ENCODE measurements at regions not wholly inside any gene's neighbourhood (a gene's known extent, or its start where the extent isn't known, plus 50 kb on each side); places are given as distances from the start of the nearest gene placed in this dataset.

DNA sequence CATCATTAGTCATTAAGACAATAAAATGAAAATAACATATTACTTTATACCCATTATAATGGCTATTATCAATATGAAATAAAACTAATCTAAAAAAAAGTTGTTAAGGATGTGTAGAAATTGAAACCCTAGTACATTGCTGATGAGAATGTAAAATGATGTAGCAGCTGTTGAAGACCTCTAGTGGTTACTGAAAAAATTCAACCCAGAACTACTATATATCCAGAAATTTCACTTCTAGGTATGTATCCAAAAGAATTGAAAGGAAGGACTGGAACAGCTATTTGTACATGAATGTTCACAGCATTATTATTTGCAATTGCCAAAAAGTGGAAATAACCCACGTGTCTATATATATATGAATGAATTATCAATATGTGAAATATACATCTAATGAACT, 180.3 kb upstream of the KLHL4 start:
- no peak overlapping the region for H3K27ac ChIP-seq
- no peak for DNase-seq
- H3K9me3 ChIP-seq (ENCODE audit: severe bottlenecking), result no peaks in the 10 kb centered on the region
- H3K27me3 ChIP-seq (ENCODE audit: insufficient read depth, low read depth, severe bottlenecking), result peaks cover 5% of the 10 kb centered on the region
- H3K4me3 ChIP-seq (ENCODE audit: low read depth, low read length), result no peak overlapping the region
- H3K36me3 ChIP-seq, result no peaks in the 10 kb centered on the region
- TF ChIP-seq, protein P1, sequence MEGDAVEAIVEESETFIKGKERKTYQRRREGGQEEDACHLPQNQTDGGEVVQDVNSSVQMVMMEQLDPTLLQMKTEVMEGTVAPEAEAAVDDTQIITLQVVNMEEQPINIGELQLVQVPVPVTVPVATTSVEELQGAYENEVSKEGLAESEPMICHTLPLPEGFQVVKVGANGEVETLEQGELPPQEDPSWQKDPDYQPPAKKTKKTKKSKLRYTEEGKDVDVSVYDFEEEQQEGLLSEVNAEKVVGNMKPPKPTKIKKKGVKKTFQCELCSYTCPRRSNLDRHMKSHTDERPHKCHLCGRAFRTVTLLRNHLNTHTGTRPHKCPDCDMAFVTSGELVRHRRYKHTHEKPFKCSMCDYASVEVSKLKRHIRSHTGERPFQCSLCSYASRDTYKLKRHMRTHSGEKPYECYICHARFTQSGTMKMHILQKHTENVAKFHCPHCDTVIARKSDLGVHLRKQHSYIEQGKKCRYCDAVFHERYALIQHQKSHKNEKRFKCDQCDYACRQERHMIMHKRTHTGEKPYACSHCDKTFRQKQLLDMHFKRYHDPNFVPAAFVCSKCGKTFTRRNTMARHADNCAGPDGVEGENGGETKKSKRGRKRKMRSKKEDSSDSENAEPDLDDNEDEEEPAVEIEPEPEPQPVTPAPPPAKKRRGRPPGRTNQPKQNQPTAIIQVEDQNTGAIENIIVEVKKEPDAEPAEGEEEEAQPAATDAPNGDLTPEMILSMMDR (IDR thresholded peaks at IDR 0.05; ENCODE audit: low read depth, low read length), result no peak

DNA sequence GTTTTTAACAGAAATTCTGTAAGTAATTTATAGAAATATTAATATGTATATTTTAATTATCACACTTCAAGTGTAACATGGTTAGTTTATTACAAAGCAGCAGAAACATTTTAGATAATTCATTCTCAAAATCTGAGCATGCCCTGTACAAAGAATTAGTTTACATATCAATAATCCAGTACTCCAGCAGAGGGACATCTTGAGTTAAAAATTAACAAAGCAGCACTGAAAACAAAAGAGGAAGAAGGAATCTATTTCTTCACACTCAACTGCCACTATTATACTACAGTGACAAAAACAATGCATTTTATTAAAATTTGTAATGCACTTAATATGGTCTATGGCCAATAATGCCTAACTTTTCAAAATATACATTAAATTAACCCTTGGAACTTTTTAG, 179.1 kb upstream of the KLHL4 start:
- Histone ChIP-seq H3K4me3 (ENCODE audit: low read depth, low read length) (no peak overlapping the region), H3K27me3 (ENCODE audit: insufficient read depth, low read depth, severe bottlenecking) (peaks cover 8% of the 10 kb centered on the region), H3K9me3 (ENCODE audit: severe bottlenecking) (no peaks in the 10 kb centered on the region), H3K27ac (no peak overlapping the region), H3K36me3 (no peaks in the 10 kb centered on the region)
- TF ChIP-seq, protein P1 (IDR thresholded peaks at IDR 0.05; ENCODE audit: low read depth, low read length), result no peak
- DNase-seq, result no peak

DNA sequence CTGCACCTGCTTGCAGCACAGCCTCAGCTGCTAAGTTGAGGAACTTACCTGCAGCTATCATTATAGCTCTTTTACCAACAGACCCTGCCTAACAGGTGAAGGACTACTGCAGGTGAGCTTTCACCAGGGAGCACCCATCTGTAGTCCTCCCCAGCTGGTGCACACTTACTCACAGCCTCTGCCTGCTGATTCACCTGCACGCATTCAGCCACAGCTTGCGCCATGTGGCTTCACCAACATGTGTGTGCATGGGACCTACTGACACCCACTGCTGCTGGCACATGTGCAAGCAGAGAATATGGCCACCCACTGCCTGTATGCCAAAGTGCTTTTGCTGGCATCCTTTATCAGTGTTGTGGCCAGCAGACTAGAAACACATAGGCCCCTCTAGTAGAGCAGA, 146.7 kb upstream of the KLHL4 start:
- H3K4me3 ChIP-seq (ENCODE audit: low read depth, low read length), result no peak overlapping the region
- no peaks in the 10 kb centered on the region for H3K9me3 ChIP-seq (ENCODE audit: severe bottlenecking)
- H3K36me3 ChIP-seq, result no peaks in the 10 kb centered on the region
- TF ChIP-seq, protein P1 (IDR thresholded peaks at IDR 0.05; ENCODE audit: low read depth, low read length), result no peak
- DNase-seq, result no peak
- peaks cover 15% of the 10 kb centered on the region for H3K27me3 ChIP-seq (ENCODE audit: insufficient read depth, low read depth, severe bottlenecking)
- H3K27ac ChIP-seq, result no peak overlapping the region

DNA sequence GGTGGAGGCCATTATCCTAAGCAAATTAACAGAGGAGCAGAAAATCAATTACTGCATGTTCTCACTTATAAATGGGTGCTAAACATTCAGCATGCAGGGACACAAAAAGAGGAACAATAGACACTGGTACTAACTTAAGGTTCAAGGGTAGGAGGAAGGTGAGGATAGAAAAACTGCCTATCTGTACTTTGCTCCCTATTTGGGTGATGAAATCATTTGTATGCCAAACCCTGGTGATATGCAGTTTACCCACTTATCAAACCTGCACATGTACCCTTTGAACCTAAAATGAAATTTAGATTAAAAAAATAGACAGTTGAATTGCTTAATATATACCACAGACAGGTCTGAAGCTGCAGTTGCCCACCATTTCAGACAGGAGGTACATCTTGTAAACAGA, 143.3 kb upstream of the KLHL4 start:
- Histone ChIP-seq H3K27me3 (ENCODE audit: insufficient read depth, low read depth, severe bottlenecking) (peaks cover 28% of the 10 kb centered on the region), H3K36me3 (no peaks in the 10 kb centered on the region), H3K4me3 (ENCODE audit: low read depth, low read length) (no peak overlapping the region), H3K27ac (no peak overlapping the region), H3K9me3 (ENCODE audit: severe bottlenecking) (no peaks in the 10 kb centered on the region)
- TF ChIP-seq, protein P1 (IDR thresholded peaks at IDR 0.05; ENCODE audit: low read depth, low read length), result no peak
- no peak for DNase-seq

DNA sequence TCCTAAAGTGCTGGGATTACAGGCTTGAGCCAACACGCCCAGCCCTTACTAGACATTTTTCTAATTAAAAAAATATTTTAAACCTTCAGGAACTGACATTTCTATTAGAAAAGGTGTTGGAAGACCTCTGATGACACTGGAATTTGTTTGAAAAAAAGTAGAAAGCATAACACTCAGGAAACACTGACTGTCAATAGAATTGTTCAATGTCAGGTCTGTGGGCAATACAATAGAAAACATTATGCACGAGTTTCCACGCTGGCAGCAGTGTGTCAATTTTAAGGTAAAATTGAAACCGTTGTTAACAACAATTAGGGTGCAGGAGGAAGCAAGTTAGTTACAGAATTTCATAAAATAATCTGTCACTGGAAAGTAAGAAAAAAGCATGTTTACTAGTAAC, 140.7 kb upstream of the KLHL4 start:
- Histone ChIP-seq H3K36me3 (no peaks in the 10 kb centered on the region), H3K27me3 (ENCODE audit: insufficient read depth, low read depth, severe bottlenecking) (peaks cover 36% of the 10 kb centered on the region), H3K9me3 (ENCODE audit: severe bottlenecking) (no peaks in the 10 kb centered on the region), H3K4me3 (ENCODE audit: low read depth, low read length) (no peak overlapping the region), H3K27ac (no peak overlapping the region)
- TF ChIP-seq, protein P1 (IDR thresholded peaks at IDR 0.05; ENCODE audit: low read depth, low read length), result no peak
- DNase-seq, result no peak

DNA sequence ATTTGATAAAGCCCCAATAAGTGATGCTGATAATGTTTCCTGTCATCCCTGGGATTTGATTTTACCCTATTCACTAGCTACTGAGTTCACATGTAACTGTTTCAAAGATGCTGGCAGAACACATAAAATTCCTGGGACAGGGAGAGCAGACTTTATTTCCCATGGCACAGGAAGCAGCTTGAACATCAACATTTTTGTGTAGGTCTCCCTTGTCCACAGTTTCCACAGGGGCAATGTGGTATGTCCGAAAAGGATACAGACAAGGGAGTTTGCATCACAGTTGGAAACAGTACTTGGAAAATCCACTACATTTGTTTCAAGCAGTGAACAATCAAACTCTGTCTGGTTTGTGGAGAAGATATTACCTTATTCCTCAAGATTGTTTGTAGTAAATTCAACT, 129.2 kb upstream of the KLHL4 start:
- Histone ChIP-seq H3K9me3 (ENCODE audit: severe bottlenecking) (no peaks in the 10 kb centered on the region), H3K27ac (no peak overlapping the region), H3K36me3 (no peaks in the 10 kb centered on the region), H3K4me3 (ENCODE audit: low read depth, low read length) (no peak overlapping the region), H3K27me3 (ENCODE audit: insufficient read depth, low read depth, severe bottlenecking) (peaks cover 3% of the 10 kb centered on the region)
- TF ChIP-seq, protein P1 (IDR thresholded peaks at IDR 0.05; ENCODE audit: low read depth, low read length), result no peak
- no peak for DNase-seq
